ENCODE measurements at regions not wholly inside any gene's neighbourhood (a gene's known extent, or its start where the extent isn't known, plus 50 kb on each side); places are given as distances from the start of the nearest gene placed in this dataset.

DNA sequence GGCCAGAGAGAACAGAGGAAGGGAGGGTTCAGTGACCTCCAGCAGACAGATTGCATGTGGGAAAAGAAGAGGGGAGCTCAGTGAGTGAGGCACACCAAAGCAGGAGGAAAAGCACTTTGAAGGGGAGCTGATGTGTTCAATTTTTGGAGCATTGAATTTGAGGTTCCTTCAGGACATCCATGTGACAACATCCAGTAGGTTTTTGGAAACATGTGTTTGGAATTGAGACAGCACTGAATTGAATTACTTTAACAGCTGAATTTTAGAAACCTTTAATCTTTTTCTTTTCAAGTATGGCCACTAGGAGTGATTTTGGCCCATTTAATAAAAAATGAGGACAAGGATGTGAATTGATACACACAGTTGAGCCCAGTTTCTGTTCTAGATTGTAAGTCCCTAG lies 101.8 kb upstream of the SEC61G start:
- TF ChIP-seq GATA1 (IDR thresholded peaks at IDR 0.05; ENCODE audit: low read depth, low read length) (no peak), POLR2A (IDR thresholded peaks at IDR 0.05; ENCODE audit: low read length) (no peak)

GRCh38 chr7:54864663-54865062 lies 105.7 kb upstream of the SEC61G start:
- no peak for TF ChIP-seq GATA1 (IDR thresholded peaks at IDR 0.05; ENCODE audit: low read depth, low read length)
- TF ChIP-seq POLR2A (IDR thresholded peaks at IDR 0.05; ENCODE audit: low read length): no peak
- DNase-seq: no peak

More for the DNA sequence above, 101.8 kb upstream of the SEC61G start:
- DNase-seq: no peak

DNA sequence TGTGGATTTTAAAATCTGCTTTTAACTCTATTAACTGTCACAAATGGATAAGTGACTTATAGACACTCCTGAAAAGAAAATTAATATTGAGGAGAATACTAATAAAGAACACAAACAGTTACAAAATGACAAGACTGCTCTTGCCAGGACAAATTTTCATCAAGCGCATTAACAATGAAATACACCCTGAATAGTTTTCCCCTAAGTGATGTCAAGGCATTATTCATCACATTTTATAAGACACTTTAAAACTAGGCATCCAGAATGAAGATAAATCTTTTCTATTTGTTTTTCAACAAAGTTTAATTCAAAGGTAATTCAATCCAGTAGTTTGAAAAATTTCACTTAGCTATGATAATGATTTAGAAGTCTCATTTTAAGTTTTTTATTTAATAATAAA lies 110.5 kb upstream of the SEC61G start:
- TF ChIP-seq GATA1 (IDR thresholded peaks at IDR 0.05; ENCODE audit: low read depth, low read length): no peak
- TF ChIP-seq POLR2A (IDR thresholded peaks at IDR 0.05; ENCODE audit: low read length): no peak
- no peak for DNase-seq

DNA sequence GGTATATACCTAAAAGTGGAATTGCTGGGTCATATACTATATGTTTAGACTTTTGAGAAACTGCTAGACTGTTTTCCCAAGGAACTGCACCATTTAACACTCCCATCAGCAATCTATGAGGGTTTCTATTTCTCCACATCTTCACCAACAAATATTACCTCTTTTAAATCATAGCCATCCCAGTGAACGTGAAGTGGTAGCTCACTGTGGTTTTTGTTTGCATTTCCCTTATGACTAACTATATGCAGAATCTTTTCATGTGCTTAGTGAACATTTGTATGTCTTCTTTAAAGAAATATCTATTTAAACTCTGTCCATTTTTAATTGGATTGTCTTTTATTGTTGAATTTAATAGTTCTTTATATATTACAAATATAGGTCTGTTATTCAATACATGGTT lies 115.8 kb upstream of the SEC61G start:
- no peak for DNase-seq
- TF ChIP-seq GATA1 (IDR thresholded peaks at IDR 0.05; ENCODE audit: low read depth, low read length) (no peak), POLR2A (IDR thresholded peaks at IDR 0.05; ENCODE audit: low read length) (no peak)

DNA sequence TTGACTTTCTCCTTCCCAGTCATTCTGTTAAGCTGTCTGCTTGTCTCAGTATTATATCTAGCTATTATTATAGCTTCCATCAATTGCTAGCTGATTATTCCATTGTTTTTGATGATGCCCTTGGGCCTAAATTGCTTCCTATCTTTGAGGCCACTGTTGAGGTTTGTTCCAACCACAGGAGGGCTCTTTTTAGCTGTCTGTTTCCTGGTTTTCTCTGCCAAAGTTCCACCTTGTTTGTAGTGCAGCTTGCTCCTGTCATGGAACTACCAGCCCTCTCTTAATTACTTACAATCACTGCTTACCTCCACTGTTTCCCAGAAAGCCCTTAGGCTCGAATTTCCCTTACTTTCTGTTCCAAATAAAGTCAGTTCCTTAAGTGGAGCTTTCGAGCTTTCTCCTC lies 118.7 kb upstream of the SEC61G start:
- DNase-seq: no peak
- TF ChIP-seq POLR2A (IDR thresholded peaks at IDR 0.05; ENCODE audit: low read length): no peak
- no peak for TF ChIP-seq GATA1 (IDR thresholded peaks at IDR 0.05; ENCODE audit: low read depth, low read length)

GRCh38 chr7:54878339-54878738 lies 119.3 kb upstream of the SEC61G start:
- TF ChIP-seq POLR2A (IDR thresholded peaks at IDR 0.05; ENCODE audit: low read length) (no peak), GATA1 (IDR thresholded peaks at IDR 0.05; ENCODE audit: low read depth, low read length) (no peak)
- no peak for DNase-seq

GRCh38 chr7:54879776-54880175 lies 120.8 kb upstream of the SEC61G start:
- TF ChIP-seq GATA1 (IDR thresholded peaks at IDR 0.05; ENCODE audit: low read depth, low read length) (no peak), POLR2A (IDR thresholded peaks at IDR 0.05; ENCODE audit: low read length) (no peak)
- no peak for DNase-seq

DNA sequence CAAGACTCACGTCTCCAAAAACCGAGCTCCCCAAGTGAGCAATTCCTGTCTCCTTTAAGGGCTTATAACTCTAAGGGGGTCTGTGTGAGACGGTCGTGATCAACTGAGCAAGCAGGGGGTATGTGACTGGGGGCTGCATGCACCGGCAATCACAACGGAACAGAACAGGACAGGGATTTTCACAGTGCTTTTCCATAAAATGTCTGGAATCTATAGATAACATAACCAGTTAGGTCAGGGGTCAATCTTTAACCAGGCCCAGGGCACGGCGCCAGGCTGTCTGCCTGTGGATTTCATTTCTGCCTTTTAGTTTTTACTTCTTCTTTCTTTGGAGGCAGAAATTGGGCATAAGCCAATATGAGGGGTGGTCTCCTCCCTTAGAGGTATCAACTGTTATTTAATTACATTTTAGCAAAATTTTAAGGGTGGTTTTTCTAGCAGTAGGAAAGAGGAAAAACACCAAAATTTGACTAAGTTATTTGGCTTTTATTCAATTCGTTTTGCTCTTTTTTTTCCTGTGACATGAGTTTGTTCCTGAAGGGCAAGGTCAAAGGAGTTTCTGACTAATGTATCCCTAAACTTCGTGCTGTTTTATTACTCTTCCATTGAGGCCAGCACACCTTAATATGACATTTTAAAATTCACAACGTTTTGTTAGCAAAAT lies 121.4 kb upstream of the SEC61G start:
- TF ChIP-seq GATA1 (IDR thresholded peaks at IDR 0.05; ENCODE audit: low read depth, low read length) (no peak), POLR2A (IDR thresholded peaks at IDR 0.05; ENCODE audit: low read length) (no peak)
- no peak for DNase-seq

GRCh38 chr7:54881816-54882520 lies 123.0 kb upstream of the SEC61G start:
- TF ChIP-seq GATA1 (IDR thresholded peaks at IDR 0.05; ENCODE audit: low read depth, low read length) (no peak), POLR2A (IDR thresholded peaks at IDR 0.05; ENCODE audit: low read length) (no peak)

DNA sequence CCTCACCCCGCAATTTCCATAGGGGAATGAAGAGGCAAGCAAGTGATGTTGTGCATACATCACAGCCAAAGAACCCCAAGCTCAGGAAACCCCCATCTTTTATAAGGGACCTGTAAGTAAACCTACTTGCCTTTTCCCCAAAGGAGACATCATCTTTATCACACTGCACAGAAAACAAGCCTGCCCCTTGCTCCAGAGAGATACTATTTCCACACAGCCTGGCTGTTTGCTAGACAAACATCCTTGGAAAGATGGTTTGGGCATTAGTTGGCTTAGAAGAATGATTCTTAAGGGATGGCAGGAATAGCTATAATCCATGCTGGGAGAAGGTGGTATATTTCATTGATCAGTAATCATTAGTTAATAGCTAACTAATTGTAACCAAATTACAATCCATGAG lies 123.7 kb upstream of the SEC61G start:
- TF ChIP-seq POLR2A (IDR thresholded peaks at IDR 0.05; ENCODE audit: low read length): no peak
- no peak for TF ChIP-seq GATA1 (IDR thresholded peaks at IDR 0.05; ENCODE audit: low read depth, low read length)

More at GRCh38 chr7:54881816-54882520, 123.0 kb upstream of the SEC61G start:
- DNase-seq: no peak

DNA sequence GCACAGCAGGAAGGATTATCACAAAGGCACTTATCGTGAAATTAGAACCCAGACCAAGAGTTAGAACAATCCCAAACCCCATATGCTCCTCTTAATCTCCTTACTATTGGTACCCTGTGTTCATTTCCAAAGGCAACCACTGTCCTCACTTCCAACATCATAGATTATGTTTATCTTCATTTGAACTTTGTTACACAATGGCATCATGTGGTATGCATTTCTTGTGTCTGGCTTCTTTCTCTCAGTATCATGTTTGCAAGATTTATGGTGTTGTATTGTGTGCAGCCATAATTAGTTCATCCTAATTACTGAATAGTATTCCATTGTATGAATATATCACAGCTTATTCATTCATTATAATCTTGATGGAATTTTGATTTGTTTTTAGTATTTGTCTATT lies 124.6 kb upstream of the SEC61G start:
- DNase-seq: no peak
- TF ChIP-seq GATA1 (IDR thresholded peaks at IDR 0.05; ENCODE audit: low read depth, low read length) (no peak), POLR2A (IDR thresholded peaks at IDR 0.05; ENCODE audit: low read length) (no peak)

More for the DNA sequence above, 123.7 kb upstream of the SEC61G start:
- DNase-seq: no peak

DNA sequence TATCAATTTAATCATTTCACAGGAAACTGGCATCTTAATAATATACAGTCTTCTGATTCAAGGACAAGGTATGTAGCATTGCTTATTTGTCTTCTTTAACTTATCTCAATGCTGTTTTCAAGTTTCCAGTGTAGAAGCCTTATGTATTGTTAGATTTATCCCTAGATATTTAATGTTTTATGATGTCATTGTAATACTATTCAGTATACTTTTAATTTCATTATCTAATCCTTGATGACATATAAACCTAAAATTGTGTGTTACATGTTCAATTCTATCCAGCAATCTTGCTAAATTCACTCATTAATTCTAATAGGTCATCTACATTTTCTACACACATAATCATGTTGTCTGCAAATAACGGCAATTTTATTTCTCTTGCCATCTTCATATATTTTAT lies 126.3 kb upstream of the SEC61G start:
- TF ChIP-seq POLR2A (IDR thresholded peaks at IDR 0.05; ENCODE audit: low read length): no peak
- DNase-seq: no peak

- TF ChIP-seq GATA1 (IDR thresholded peaks at IDR 0.05; ENCODE audit: low read depth, low read length) (no peak), POLR2A (IDR thresholded peaks at IDR 0.05; ENCODE audit: low read length) (no peak)
- no peak for DNase-seq
Measured at GRCh38 chr7:54888067-54888733, 129.2 kb upstream of the SEC61G start.

DNA sequence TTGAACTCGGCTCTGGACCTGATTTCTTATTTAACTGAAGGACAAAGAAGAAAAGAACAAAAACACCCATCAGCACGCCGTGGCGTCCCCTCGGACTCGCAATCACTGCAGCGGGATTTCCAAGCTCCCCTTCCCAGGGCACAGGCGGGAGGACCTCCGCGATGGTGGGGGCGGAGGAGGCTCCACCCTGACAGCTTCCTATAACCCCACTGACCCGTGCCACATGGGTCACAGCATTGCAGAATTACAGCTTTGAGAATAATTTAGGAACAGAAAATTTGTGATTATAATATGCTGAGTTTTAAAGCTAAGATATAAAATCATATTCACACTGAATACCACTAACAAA lies 129.7 kb upstream of the SEC61G start:
- TF ChIP-seq POLR2A (IDR thresholded peaks at IDR 0.05; ENCODE audit: low read length): no peak
- no peak for TF ChIP-seq GATA1 (IDR thresholded peaks at IDR 0.05; ENCODE audit: low read depth, low read length)
- no peak for DNase-seq

DNA sequence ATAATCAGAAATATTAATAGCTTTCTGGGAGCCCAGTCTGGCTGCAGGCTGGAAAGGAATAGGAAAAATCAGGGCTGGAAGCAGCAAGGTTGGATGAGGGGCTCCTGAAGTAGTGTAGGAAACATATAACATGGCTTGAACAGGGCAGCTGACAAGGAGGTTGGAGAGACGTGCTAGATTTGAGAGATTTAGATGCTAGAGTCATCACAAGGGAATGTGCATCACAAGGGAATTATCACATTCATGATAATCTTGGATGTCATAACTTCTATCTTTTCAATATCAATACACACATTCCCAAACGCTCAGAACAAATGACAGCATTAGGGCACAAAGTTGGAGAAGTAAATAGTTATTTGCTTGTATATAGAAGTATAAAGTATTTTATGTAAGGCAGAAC lies 120.9 kb upstream of the EGFR start:
- no peak for DNase-seq

More for the DNA sequence above, 120.9 kb upstream of the EGFR start:
- TF ChIP-seq GATA1 (IDR thresholded peaks at IDR 0.05; ENCODE audit: low read depth, low read length): no peak
- TF ChIP-seq POLR2A (IDR thresholded peaks at IDR 0.05; ENCODE audit: low read length): no peak
